Heart right ventricle (tissue), 16 donors: ENCODE measurements at regions not wholly inside any gene's neighbourhood (a gene's known extent, or its start where the extent isn't known, plus 50 kb on each side); places are given as distances from the start of the nearest gene placed in this dataset.

Experiments
- ATAC-seq, 8 donors: fragments of 200-7000 bp; cut with Tn5 transposase; one replicate each; pipeline ENCODE4 v1.9.1; 2020; ENCODE audit warnings: mild to moderate bottlenecking in 8 of 8, moderate library complexity in 8 of 8, moderate number of reproducible peaks in 1 of 8
- DNase-seq, 2 donors: peaks; one replicate each; pipeline ENCODE4 v3.0.0-alpha.2; 2020
- H3K27ac ChIP-seq, 10 donors: fragments of 200-600 bp; sonication (generic) in 2 of 10; one replicate each; pipeline versions ENCODE4 v1.5.0 to v1.8.0; 2020 to 2022; ENCODE audit warnings: mild to moderate bottlenecking in 3 of 10
- H3K27me3 ChIP-seq, 7 donors: fragments of 200-600 bp; one replicate each; pipeline ENCODE4 v1.8.0; 2021 to 2022; ENCODE audit warnings: mild to moderate bottlenecking in 2 of 7
- H3K36me3 ChIP-seq, 9 donors: fragments of 200-600 bp; sonication (generic) in 1 of 9; one replicate each; pipeline versions ENCODE4 v1.5.0 to v1.8.0; 2020 to 2022; ENCODE audit warnings: mild to moderate bottlenecking in 2 of 9
- H3K4me1 ChIP-seq, 9 donors: fragments of 200-600 bp; sonication (generic) in 1 of 9; one replicate each; pipeline versions ENCODE4 v1.5.0 to v1.8.0; 2020 to 2022; ENCODE audit warnings: mild to moderate bottlenecking in 4 of 9
- H3K4me3 ChIP-seq, 10 donors: fragments of 200-600 bp; sonication (generic) in 2 of 10; one replicate each; pipeline versions ENCODE4 v1.5.0 to v1.8.0; 2020 to 2022; ENCODE audit warnings: mild to moderate bottlenecking in 7 of 10, moderate library complexity in 2 of 10
- H3K9me3 ChIP-seq, 11 donors: fragments of 200-600 bp in 10 of 11; sonication (generic) in 2 of 11; one replicate each; pipeline versions ENCODE4 v1.5.0 to v1.8.0; 2013 to 2022; ENCODE audit warnings: mild to moderate bottlenecking in 2 of 11, control low read depth in 1 of 11, moderate library complexity in 1 of 11
- CTCF ChIP-seq, 9 donors: fragments of 200-600 bp; sonication (generic) in 2 of 9; IDR thresholded peaks; one replicate each; pipeline versions ENCODE4 v1.5.0 to v1.8.0; 2021 to 2022; ENCODE audit warnings: antibody characterized with exemption in 9 of 9, mild to moderate bottlenecking in 5 of 9, moderate library complexity in 1 of 9
- WGBS, 2 donors: extraction: QIAGEN DNeasy Blood & Tissue Kit; methylation state at CpG; one replicate each; pipeline ENCODE4 v1.1.7; 2013; ENCODE audit warnings: inconsistent platforms in 1 of 2; 5-methylcytosine and 5-hydroxymethylcytosine counted together
- intact Hi-C, 10 donors: fragments of 100-400 bp; cut with DNase I; formaldehyde crosslinking; loops; one replicate each; pipeline versions ENCODE4 v1.11.1 to v1.14.2; 2022
- donor health status: Arrhythmogenic right ventricular cardiomyopathy.
- donor health status: ischemic (EF 13 %, LVEDD 7.1; RV severe dilation, severe dysfunction).
- donor health status: healthy with polysubstance abuse.
- donor health status: DM: no; HTN: yes; CAD: no.
- donor health status: DM: no; HTN: no; CAD: no.
- donor health status: ischemic (EF 25% LVEDD 6.9; RV normal size, moderate dysfunction).
- donor health status: ischemic (EF 25% LVEDD 5.7; RV mildly dilated, moderate dysfunction).
- donor health status: healthy.
- donor health status: DM: yes; HTN: yes; CAD: no.
- donor health status: Ischemic cardiomyopathy.
- donor health status: ischemic (EF 35%, LVEDD 5.7; RV mildly dilated, moderate dysfunction).
- donor health status: nonischemic (EF 11% LVEDD 7.7; RV severe dilation, severe dysfunction).
- donor health status: DM: yes; HTN: yes; CAD: no.
- donor health status: PGD.
- donor health status: ischemic (EF 29% LVEDD 5.4; RV normal size, mild dysfunction).
- donor health status: nonischemic (EF 23%, LVEDD 6.1; RV moderate dilation, normal function).

GRCh38 chr3:64829331-64829730, 141.5 kb upstream of the ADAMTS9 start:
- DNase-seq, result no peak
- no peak for TF ChIP-seq CTCF (IDR thresholded peaks at IDR 0.05)
- intact Hi-C loops, result no loop called here

GRCh38 chr3:64828276-64828675, 140.5 kb upstream of the ADAMTS9 start:
- intact Hi-C loops, result no loop called here
- Histone ChIP-seq H3K27ac (no peak overlapping the region), H3K9me3 (no peaks in the 10 kb centered on the region), H3K4me3 (no peak overlapping the region), H3K4me1 (peaks cover 0 to 6% (median 0%) of the 10 kb centered on the region in 9 donors), H3K27me3 (no peaks in the 10 kb centered on the region), H3K36me3 (no peaks in the 10 kb centered on the region)
- DNase-seq (no peak), ATAC-seq (no peak)
- TF ChIP-seq CTCF (IDR thresholded peaks at IDR 0.05), result no peak

More at GRCh38 chr3:64829331-64829730, 141.5 kb upstream of the ADAMTS9 start:
- H3K27ac ChIP-seq, result no peak overlapping the region
- H3K9me3 ChIP-seq, result no peaks in the 10 kb centered on the region
- peaks cover 0 to 4% (median 0%) of the 10 kb centered on the region in 9 donors for H3K4me1 ChIP-seq
- no peak overlapping the region for H3K4me3 ChIP-seq
- no peak for ATAC-seq
- 95% methylated on average over 3 of the region's 3 CpGs for WGBS, 2 donors
- peaks cover 0 to 4% (median 0%) of the 10 kb centered on the region in 9 donors for H3K36me3 ChIP-seq
- no peaks in the 10 kb centered on the region for H3K27me3 ChIP-seq

GRCh38 chr3:64827431-64827830, 139.6 kb upstream of the ADAMTS9 start:
- no peak overlapping the region for H3K27ac ChIP-seq
- no peak overlapping the region for H3K4me3 ChIP-seq
- no peaks in the 10 kb centered on the region for H3K27me3 ChIP-seq
- no peak for TF ChIP-seq CTCF (IDR thresholded peaks at IDR 0.05)
- DNase-seq (no peak), ATAC-seq (no peak)
- no peaks in the 10 kb centered on the region for H3K36me3 ChIP-seq
- peaks cover 0 to 6% (median 0%) of the 10 kb centered on the region in 9 donors for H3K4me1 ChIP-seq
- H3K9me3 ChIP-seq, result no peaks in the 10 kb centered on the region
- WGBS, 2 donors, result 97% methylated on average over 2 of the region's 2 CpGs
- intact Hi-C loops, result no loop called here

GRCh38 chr3:64827019-64827418, 139.2 kb upstream of the ADAMTS9 start:
- H3K4me3 ChIP-seq, result no peak overlapping the region
- peaks cover 0 to 9% (median 2%) of the 10 kb centered on the region in 9 donors for H3K4me1 ChIP-seq
- ATAC-seq (no peak), DNase-seq (no peak)
- H3K27me3 ChIP-seq, result no peaks in the 10 kb centered on the region
- H3K27ac ChIP-seq, result no peak overlapping the region
- no peak for TF ChIP-seq CTCF (IDR thresholded peaks at IDR 0.05)
- no peaks in the 10 kb centered on the region for H3K36me3 ChIP-seq
- no peaks in the 10 kb centered on the region for H3K9me3 ChIP-seq
- intact Hi-C loops, result no loop called here
